ENCODE measurements at regions not wholly inside any gene's neighbourhood (a gene's known extent, or its start where the extent isn't known, plus 50 kb on each side); places are given as distances from the start of the nearest gene placed in this dataset.
A peak's percentile ranks its signal among the peaks of the same experiment; 100 is the strongest.
"Not testable (repeated sequence)": the region's sequence is repeated elsewhere in the genome, so short reads cannot be mapped to it uniquely, and the experiment has no call there.

GRCh38 chr13:65677906-65678305, 1552.2 kb downstream of the PCDH9 start:
- H3K9me2 ChIP-seq (ENCODE audit: insufficient read depth): peaks cover 12% of the 10 kb centered on the region
- ATAC-seq (no peak), DNase-seq (ENCODE audit: low spot score) (peak; percentile 34)
- H3K79me2 ChIP-seq (replicated peaks; ENCODE audit: insufficient read depth): no peaks in the 10 kb centered on the region
- H2AFZ ChIP-seq: peak overlapping the region; percentile 2; the same call in 1 of the 2 replicates
- no peaks in the 10 kb centered on the region for H3K27me3 Mint-ChIP-seq (ENCODE audit: insufficient read depth, low read depth, poor library complexity)
- peaks cover 9% of the 10 kb centered on the region for H3K36me3 Mint-ChIP-seq (ENCODE audit: low read depth)
- no peak overlapping the region for H3K27ac ChIP-seq (ENCODE audit: low read depth)
- H3K9me3 Mint-ChIP-seq: peaks cover 5% of the 10 kb centered on the region; the same call in 2 of the 3 replicates
- no peaks in the 10 kb centered on the region for H3K36me3 ChIP-seq (ENCODE audit: insufficient read depth)
- no peaks in the 10 kb centered on the region for H3F3A ChIP-seq (replicated peaks; ENCODE audit: low read depth)
- TF ChIP-seq CTCF (conservative IDR thresholded peaks at IDR 0.05; ENCODE audit: low read depth in 2 of 2): peak; percentile 19 to 38; a peak in 2 of 4 replicates
- no peak for TF ChIP-seq EZH2phosphoT487 (IDR thresholded peaks at IDR 0.05; ENCODE audit: unreplicated experiment)
- no peaks in the 10 kb centered on the region for H3K27me3 ChIP-seq (ENCODE audit: insufficient read depth)
- H3K4me1 Mint-ChIP-seq: peaks cover 5% of the 10 kb centered on the region
- no peak overlapping the region for H3K4me2 ChIP-seq
- H4K20me1 ChIP-seq (replicated peaks; ENCODE audit: insufficient read depth): no peaks in the 10 kb centered on the region
- peak overlapping the region; percentile 74 for H3K27ac Mint-ChIP-seq
- H3K4me3 ChIP-seq: no peak overlapping the region
- no peak overlapping the region for H3K4me3 Mint-ChIP-seq
- H3K4me1 ChIP-seq (ENCODE audit: insufficient read depth): peaks cover 7% of the 10 kb centered on the region; the same call in 1 of the 2 replicates

- not testable (repeated sequence) for H2AFZ ChIP-seq; H3F3A ChIP-seq (replicated peaks; ENCODE audit: low read depth); H3K79me2 ChIP-seq (replicated peaks; ENCODE audit: insufficient read depth); H3K4me1 Mint-ChIP-seq; H3K4me3 ChIP-seq; H4K20me1 ChIP-seq (replicated peaks; ENCODE audit: insufficient read depth); ATAC-seq; H3K4me2 ChIP-seq; H3K36me3 ChIP-seq (ENCODE audit: insufficient read depth); H3K4me1 ChIP-seq (ENCODE audit: insufficient read depth); DNase-seq (ENCODE audit: low spot score); H3K27ac Mint-ChIP-seq; H3K27me3 Mint-ChIP-seq (ENCODE audit: insufficient read depth, low read depth, poor library complexity); H3K27ac ChIP-seq (ENCODE audit: low read depth); H3K4me3 Mint-ChIP-seq; H3K27me3 ChIP-seq (ENCODE audit: insufficient read depth)
- peaks cover 12% of the 10 kb centered on the region for H3K9me2 ChIP-seq (ENCODE audit: insufficient read depth)
- Mint-ChIP-seq H3K9me3 (peaks cover 22% of the 10 kb centered on the region), H3K36me3 (ENCODE audit: low read depth) (peaks cover 18% of the 10 kb centered on the region)
Observed at GRCh38 chr13:65675383-65675782, 1554.8 kb downstream of the PCDH9 start.

GRCh38 chr13:65670014-65670625, 1560.0 kb downstream of the PCDH9 start:
- Mint-ChIP-seq H3K4me3 (no peak overlapping the region), H3K27me3 (ENCODE audit: insufficient read depth, low read depth, poor library complexity) (no peaks in the 10 kb centered on the region), H3K36me3 (ENCODE audit: low read depth) (peaks cover 15% of the 10 kb centered on the region; the same call in 1 of the 3 replicates), H3K4me1 (no peaks in the 10 kb centered on the region), H3K27ac (no peak overlapping the region), H3K9me3 (peaks cover 22% of the 10 kb centered on the region; the same call in 2 of the 3 replicates)
- Histone ChIP-seq H3K27ac (ENCODE audit: low read depth) (no peak overlapping the region), H3K36me3 (ENCODE audit: insufficient read depth) (no peaks in the 10 kb centered on the region; the same call in 1 of the 2 replicates), H3K4me3 (no peak overlapping the region), H3K79me2 (replicated peaks; ENCODE audit: insufficient read depth) (no peaks in the 10 kb centered on the region), H2AFZ (no peak overlapping the region), H3F3A (replicated peaks; ENCODE audit: low read depth) (no peaks in the 10 kb centered on the region), H3K4me1 (ENCODE audit: insufficient read depth) (no peaks in the 10 kb centered on the region), H3K4me2 (no peak overlapping the region), H3K27me3 (ENCODE audit: insufficient read depth) (no peaks in the 10 kb centered on the region), H4K20me1 (replicated peaks; ENCODE audit: insufficient read depth) (no peaks in the 10 kb centered on the region), H3K9me2 (ENCODE audit: insufficient read depth) (no peaks in the 10 kb centered on the region)
- ATAC-seq (no peak), DNase-seq (ENCODE audit: low spot score) (no peak)
- TF ChIP-seq ZNF331 (CRISPR knock-in tag; IDR thresholded peaks at IDR 0.05; ENCODE audit: low read depth) (no peak), EZH2 (IDR thresholded peaks at IDR 0.05; ENCODE audit: low read depth, unreplicated experiment) (no peak)

All from GM23338 (cell line).